H9 (cell line): ENCODE measurements at regions not wholly inside any gene's neighbourhood (a gene's known extent, or its start where the extent isn't known, plus 50 kb on each side); places are given as distances from the start of the nearest gene placed in this dataset.

Source experiments
- DNase-seq: peaks from one replicate; pipeline ENCODE4 v3.0.0-alpha.2; 2017
- H2AFZ ChIP-seq: one replicate; pipeline ENCODE4 v1.6.1; 2013; ENCODE audit warnings: mild to moderate bottlenecking, low read length, control low read depth, moderate library complexity
- H2AK5ac ChIP-seq: 2 replicates; pipeline ENCODE4 v1.6.1; 2013; ENCODE audit warnings: low read length, control low read depth, mixed read lengths; ENCODE audit not compliant: insufficient read length
- H2BK120ac ChIP-seq: one replicate; pipeline ENCODE4 v1.6.1; 2013; ENCODE audit warnings: low read depth, mild to moderate bottlenecking, low read length, control low read depth, inconsistent platforms; ENCODE audit not compliant: poor library complexity, severe bottlenecking
- H2BK12ac ChIP-seq: 2 replicates; pipeline ENCODE4 v1.6.1; 2013; ENCODE audit warnings: low read length, control low read depth, mixed read lengths, low read depth; ENCODE audit not compliant: insufficient read length
- H2BK15ac ChIP-seq: 2 replicates; pipeline ENCODE4 v1.6.1; 2013; ENCODE audit warnings: low read depth, low read length, control low read depth
- H2BK20ac ChIP-seq: one replicate; pipeline ENCODE4 v1.6.1; 2013; ENCODE audit warnings: low read depth, mild to moderate bottlenecking, low read length, control low read depth, inconsistent platforms; ENCODE audit not compliant: poor library complexity, severe bottlenecking
- H2BK5ac ChIP-seq: 2 replicates; pipeline ENCODE4 v1.6.1; 2013; ENCODE audit warnings: low read length, control low read depth, mixed read lengths; ENCODE audit not compliant: insufficient read length
- H3K14ac ChIP-seq: 2 replicates; pipeline ENCODE4 v1.6.1; 2013; ENCODE audit warnings: low read length, control low read depth; ENCODE audit not compliant: insufficient read depth
- H3K18ac ChIP-seq: 2 replicates; pipeline ENCODE4 v1.6.1; 2013; ENCODE audit warnings: low read depth, mild to moderate bottlenecking, mixed read lengths, low read length, control low read depth; ENCODE audit not compliant: insufficient read length
- H3K23ac ChIP-seq: 2 replicates; pipeline ENCODE4 v1.6.1; 2013; ENCODE audit warnings: low read length, control low read depth, mixed read lengths, low read depth; ENCODE audit not compliant: insufficient read length
- H3K23me2 ChIP-seq: 2 replicates; pipeline ENCODE4 v1.6.1; 2013; ENCODE audit warnings: low read depth, mild to moderate bottlenecking, mixed read lengths, low read length, control low read depth; ENCODE audit not compliant: insufficient read length, poor library complexity, severe bottlenecking
- H3K27ac ChIP-seq: 2 replicates; pipeline ENCODE4 v1.5.1; 2013; ENCODE audit warnings: low read length, control low read depth, mixed read lengths, low read depth; ENCODE audit not compliant: insufficient read length
- H3K27me3 ChIP-seq: 2 replicates; pipeline ENCODE4 v1.6.1; 2013; ENCODE audit warnings: low read length, control low read depth, inconsistent platforms; ENCODE audit not compliant: insufficient read depth
- H3K4ac ChIP-seq: 2 replicates; pipeline ENCODE4 v1.6.1; 2013; ENCODE audit warnings: low read depth, mild to moderate bottlenecking, control low read depth, inconsistent platforms, low read length, moderate library complexity
- H3K4me1 ChIP-seq: 2 replicates; pipeline ENCODE4 v1.6.1; 2013; ENCODE audit warnings: low read length, control low read depth, inconsistent platforms; ENCODE audit not compliant: insufficient read depth
- H3K4me2 ChIP-seq: 2 replicates; pipeline ENCODE4 v1.6.1; 2013; ENCODE audit warnings: low read length, control low read depth, mixed read lengths; ENCODE audit not compliant: insufficient read length, insufficient read depth
- H3K56ac ChIP-seq: 2 replicates; pipeline ENCODE4 v1.6.1; 2013; ENCODE audit warnings: low read depth, mild to moderate bottlenecking, mixed read lengths, low read length, control low read depth; ENCODE audit not compliant: insufficient read length
- H3K79me1 ChIP-seq: 2 replicates; pipeline ENCODE4 v1.6.1; 2013; ENCODE audit warnings: low read depth, mild to moderate bottlenecking, moderate library complexity, low read length, control low read depth, inconsistent platforms; ENCODE audit not compliant: insufficient read depth, poor library complexity, severe bottlenecking
- H3K79me2 ChIP-seq: 2 replicates; pipeline ENCODE4 v1.6.1; 2013; ENCODE audit warnings: low read length, control low read depth, inconsistent platforms; ENCODE audit not compliant: insufficient read depth
- H3K9ac ChIP-seq: 2 replicates; pipeline ENCODE4 v1.6.1; 2013; ENCODE audit warnings: low read length, control low read depth, mixed read lengths; ENCODE audit not compliant: insufficient read length; ENCODE audit errors: extremely low read depth
- H3K9me3 ChIP-seq: one replicate; pipeline ENCODE4 v1.6.1; 2013; ENCODE audit warnings: low read depth, low read length, inconsistent platforms; ENCODE audit not compliant: control insufficient read depth
- H3T11ph ChIP-seq: one replicate; pipeline ENCODE4 v1.6.1; 2013; ENCODE audit warnings: mild to moderate bottlenecking, low read length, control low read depth, inconsistent platforms
- H4K20me1 ChIP-seq: one replicate; pipeline ENCODE4 v1.6.1; 2013; ENCODE audit not compliant: control insufficient read depth, insufficient read length, insufficient read depth
- H4K5ac ChIP-seq: 2 replicates; pipeline ENCODE4 v1.6.1; 2013; ENCODE audit warnings: low read depth, mild to moderate bottlenecking, mixed read lengths, low read length, control low read depth; ENCODE audit not compliant: insufficient read length
- H4K8ac ChIP-seq: replicated peaks from 2 replicates; pipeline ENCODE4 v1.6.1; 2013; ENCODE audit warnings: low read length, control low read depth, mixed read lengths, low read depth; ENCODE audit not compliant: insufficient read length
- H4K91ac ChIP-seq: 2 replicates; pipeline ENCODE4 v1.6.1; 2013; ENCODE audit warnings: low read depth, mild to moderate bottlenecking, moderate library complexity, mixed read lengths, low read length, control low read depth; ENCODE audit not compliant: insufficient read length
- H3K27ac Mint-ChIP-seq, 3 experiments: 2 replicates in 2 of 3; 3 replicates in 1 of 3; pipeline ENCODE4 v1.8.0; 2020 to 2021; ENCODE audit warnings: mixed read lengths in 3 of 3, mild to moderate bottlenecking in 1 of 3, moderate library complexity in 1 of 3
- H3K27me3 Mint-ChIP-seq: 2 replicates; pipeline ENCODE4 v1.8.0; 2021; ENCODE audit warnings: low read depth, mild to moderate bottlenecking, moderate library complexity, mixed read lengths
- H3K36me3 Mint-ChIP-seq, 3 experiments: 2 replicates in 2 of 3; 3 replicates in 1 of 3; pipeline ENCODE4 v1.8.0; 2020 to 2021; ENCODE audit warnings: low read depth in 3 of 3, mixed read lengths in 3 of 3; ENCODE audit not compliant: insufficient read depth in 1 of 3
- H3K4me1 Mint-ChIP-seq, 2 experiments: 2 replicates each; pipeline ENCODE4 v1.8.0; 2020; ENCODE audit warnings: mixed read lengths in 2 of 2
- H3K4me3 Mint-ChIP-seq, 2 experiments: 2 replicates in 1 of 2; 3 replicates in 1 of 2; pipeline ENCODE4 v1.8.0; 2020 to 2021; ENCODE audit warnings: mild to moderate bottlenecking in 2 of 2, mixed read lengths in 2 of 2, moderate library complexity in 1 of 2
- H3K9me3 Mint-ChIP-seq, 2 experiments: 2 replicates in 1 of 2; 3 replicates in 1 of 2; pipeline ENCODE4 v1.8.0; 2020; ENCODE audit warnings: mild to moderate bottlenecking in 2 of 2, mixed read lengths in 2 of 2, moderate library complexity in 1 of 2
- WGBS: extraction: QIAGEN DNeasy Blood & Tissue Kit; methylation state at CpG from one replicate; pipeline ENCODE4 v1.1.7; 2013; ENCODE audit warnings: missing lambda C conversion rate, low lambda C conversion rate, mixed read lengths; ENCODE audit not compliant: insufficient read length; ENCODE audit errors: extremely low coverage; 5-methylcytosine and 5-hydroxymethylcytosine counted together
- TF ChIP-seq, protein P1 (sequence below): fragments of 200-600 bp; sonication (generic); conservative IDR thresholded peaks from 3 replicates; pipeline ENCODE4 v1.8.0; 2021; ENCODE audit warnings: antibody characterized with exemption, mild to moderate bottlenecking

- H3K27ac Mint-ChIP-seq = peak overlapping the region; percentile 47 to 96 (median 91); a peak in 6 of 7 replicates
- H3K79me1 ChIP-seq = no peaks in the 10 kb centered on the region
- H3T11ph ChIP-seq = no peak overlapping the region
- H2BK5ac ChIP-seq = no peak overlapping the region
- no peak overlapping the region for H4K5ac ChIP-seq
- no peak overlapping the region for H3K4me2 ChIP-seq
- H3K27me3 ChIP-seq = no peaks in the 10 kb centered on the region
- no peak overlapping the region for H3K18ac ChIP-seq
- no peak overlapping the region for H2AK5ac ChIP-seq
- H3K4me1 ChIP-seq = no peaks in the 10 kb centered on the region; the same call in 1 of the 2 replicates
- no peak overlapping the region for H4K8ac ChIP-seq
- no CpG with 5 or more reads among the region's 9 CpGs for WGBS
- no peaks in the 10 kb centered on the region for H3K9me3 ChIP-seq
- no peak overlapping the region for H4K91ac ChIP-seq
- TF ChIP-seq, protein P1, sequence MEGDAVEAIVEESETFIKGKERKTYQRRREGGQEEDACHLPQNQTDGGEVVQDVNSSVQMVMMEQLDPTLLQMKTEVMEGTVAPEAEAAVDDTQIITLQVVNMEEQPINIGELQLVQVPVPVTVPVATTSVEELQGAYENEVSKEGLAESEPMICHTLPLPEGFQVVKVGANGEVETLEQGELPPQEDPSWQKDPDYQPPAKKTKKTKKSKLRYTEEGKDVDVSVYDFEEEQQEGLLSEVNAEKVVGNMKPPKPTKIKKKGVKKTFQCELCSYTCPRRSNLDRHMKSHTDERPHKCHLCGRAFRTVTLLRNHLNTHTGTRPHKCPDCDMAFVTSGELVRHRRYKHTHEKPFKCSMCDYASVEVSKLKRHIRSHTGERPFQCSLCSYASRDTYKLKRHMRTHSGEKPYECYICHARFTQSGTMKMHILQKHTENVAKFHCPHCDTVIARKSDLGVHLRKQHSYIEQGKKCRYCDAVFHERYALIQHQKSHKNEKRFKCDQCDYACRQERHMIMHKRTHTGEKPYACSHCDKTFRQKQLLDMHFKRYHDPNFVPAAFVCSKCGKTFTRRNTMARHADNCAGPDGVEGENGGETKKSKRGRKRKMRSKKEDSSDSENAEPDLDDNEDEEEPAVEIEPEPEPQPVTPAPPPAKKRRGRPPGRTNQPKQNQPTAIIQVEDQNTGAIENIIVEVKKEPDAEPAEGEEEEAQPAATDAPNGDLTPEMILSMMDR = no peak
- H2BK20ac ChIP-seq = no peak overlapping the region
- peak overlapping the region in 1 of 2 experiments; percentile 23; a peak in 2 of 5 replicates for H3K4me3 Mint-ChIP-seq
- no peak overlapping the region for H3K27ac ChIP-seq
- H3K14ac ChIP-seq = no peak overlapping the region
- no peaks in the 10 kb centered on the region for H4K20me1 ChIP-seq
- H3K56ac ChIP-seq = no peak overlapping the region
- H3K79me2 ChIP-seq = no peaks in the 10 kb centered on the region
- H3K9me3 Mint-ChIP-seq = no peaks in the 10 kb centered on the region
- peaks cover 21 to 40% of the 10 kb centered on the region in 2 experiments for H3K4me1 Mint-ChIP-seq
- no peaks in the 10 kb centered on the region; the same call in 1 of the 2 replicates for H3K27me3 Mint-ChIP-seq
- H2AFZ ChIP-seq = no peak overlapping the region
- H3K4ac ChIP-seq = no peak overlapping the region
- H3K36me3 Mint-ChIP-seq = no peaks in the 10 kb centered on the region
- H2BK12ac ChIP-seq = no peak overlapping the region
- no peaks in the 10 kb centered on the region for H3K23me2 ChIP-seq
- H2BK15ac ChIP-seq = no peak overlapping the region
- no peak overlapping the region for H2BK120ac ChIP-seq
- DNase-seq = peak; percentile 39
- H3K9ac ChIP-seq = no peak overlapping the region
- H3K23ac ChIP-seq = no peak overlapping the region
These were observed 380.4 kb downstream of the TNS1 start for GRCh38 chr2:217622205-217623060.
